ENCODE measurements at regions not wholly inside any gene's neighbourhood (a gene's known extent, or its start where the extent isn't known, plus 50 kb on each side); places are given as distances from the start of the nearest gene placed in this dataset.

DNA sequence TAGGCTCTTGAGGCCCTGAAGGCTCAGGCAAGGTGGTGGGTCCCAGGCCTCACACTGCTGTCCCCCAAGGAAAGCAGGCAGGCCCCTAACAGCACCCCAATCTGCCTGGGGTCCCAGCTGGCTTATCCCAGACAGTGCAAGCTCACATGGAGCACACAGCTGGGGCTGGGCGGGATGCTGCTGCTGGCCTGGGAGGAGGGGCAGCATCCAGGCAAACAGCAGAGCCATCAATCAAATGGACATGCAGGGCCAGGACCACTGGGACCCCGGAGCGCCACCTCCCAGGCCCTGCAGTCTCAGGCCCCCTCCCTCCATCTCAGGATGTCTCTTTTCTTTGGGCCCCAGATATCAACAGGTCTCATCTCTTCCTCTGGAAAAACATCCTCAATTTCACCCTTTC lies 140.3 kb downstream of the BRD1 start:
- peaks cover 17% of the 10 kb centered on the region; the same call in 1 of the 2 replicates for H3K9me3 ChIP-seq (ENCODE audit: control insufficient read depth, insufficient read depth, low read length)
- no peak overlapping the region for H2BK120ac ChIP-seq (ENCODE audit: low read depth, low read length)
- no TSS peak for BruUV-seq (replicated peaks)
- WGBS, 2 experiments (ENCODE audit: extremely low coverage in 2 of 2, insufficient read length in 1 of 2), result 7% methylated on average over 3 of the region's 3 CpGs; no CpG with 5 or more reads in 1 of the 2 experiments
- no peak overlapping the region for H3K14ac ChIP-seq (replicated peaks; ENCODE audit: low read depth, low read length)
- H3K56ac ChIP-seq (ENCODE audit: extremely low read depth, insufficient read depth, low read length), result no peak overlapping the region
- H3K9me1 ChIP-seq (ENCODE audit: insufficient read depth, low read length), result no peaks in the 10 kb centered on the region
- no peak overlapping the region for H4K8ac ChIP-seq (ENCODE audit: low read depth in 2 of 2, low read length in 2 of 2)
- CTCF ChIA-PET, result interaction anchor here (1.2 kb wide), 1 partner anchor 10 kb away, joined by 4 read pairs; no protein-coding TSS in a partner anchor
- no peak overlapping the region for H2BK5ac ChIP-seq (ENCODE audit: low read depth, low read length, poor library complexity, severe bottlenecking)
- POLR2A ChIA-PET (ENCODE audit: unreplicated experiment), result no interaction called here
- no peak overlapping the region for H3K18ac ChIP-seq (ENCODE audit: low read depth, low read length)
- no peak overlapping the region for H2AFZ ChIP-seq (replicated peaks; ENCODE audit: low read length, poor library complexity)
- no peak overlapping the region for H3K4me3 ChIP-seq (ENCODE audit: insufficient read depth, low read depth, low read length)
- H2BK20ac ChIP-seq (ENCODE audit: low read depth, low read length), result no peak overlapping the region
- H3K79me1 ChIP-seq (ENCODE audit: low read depth in 1 of 2, low read length in 2 of 2), result no peaks in the 10 kb centered on the region
- no peak overlapping the region for H2BK15ac ChIP-seq (ENCODE audit: low read depth, low read length)
- no peaks in the 10 kb centered on the region for H4K20me1 ChIP-seq (ENCODE audit: insufficient read depth, low read length)
- H3K27ac ChIP-seq (ENCODE audit: insufficient read depth, low read length), result no peak overlapping the region
- H3K9ac ChIP-seq (ENCODE audit: low read depth, low read length), result no peak overlapping the region
- intact Hi-C loops (cut with micrococcal nuclease), result no loop called here
- no peak for TF ChIP-seq RAD21 (IDR thresholded peaks at IDR 0.05; ENCODE audit: low read length)
- TF ChIP-seq MXI1 (IDR thresholded peaks at IDR 0.05; ENCODE audit: borderline replicate concordance, low read depth, low read length), result no peak
- no peak for TF ChIP-seq RCOR1 (IDR thresholded peaks at IDR 0.05; ENCODE audit: insufficient replicate concordance, low read length)
- TF ChIP-seq SMC3 (IDR thresholded peaks at IDR 0.05; ENCODE audit: low read depth, low read length), result no peak
- no peak for TF ChIP-seq NFE2L2 (IDR thresholded peaks at IDR 0.05; ENCODE audit: low read depth, low read length)
- no peak for TF ChIP-seq POLR2A (IDR thresholded peaks at IDR 0.05; ENCODE audit: low read depth, low read length)
- TF ChIP-seq, protein P1, sequence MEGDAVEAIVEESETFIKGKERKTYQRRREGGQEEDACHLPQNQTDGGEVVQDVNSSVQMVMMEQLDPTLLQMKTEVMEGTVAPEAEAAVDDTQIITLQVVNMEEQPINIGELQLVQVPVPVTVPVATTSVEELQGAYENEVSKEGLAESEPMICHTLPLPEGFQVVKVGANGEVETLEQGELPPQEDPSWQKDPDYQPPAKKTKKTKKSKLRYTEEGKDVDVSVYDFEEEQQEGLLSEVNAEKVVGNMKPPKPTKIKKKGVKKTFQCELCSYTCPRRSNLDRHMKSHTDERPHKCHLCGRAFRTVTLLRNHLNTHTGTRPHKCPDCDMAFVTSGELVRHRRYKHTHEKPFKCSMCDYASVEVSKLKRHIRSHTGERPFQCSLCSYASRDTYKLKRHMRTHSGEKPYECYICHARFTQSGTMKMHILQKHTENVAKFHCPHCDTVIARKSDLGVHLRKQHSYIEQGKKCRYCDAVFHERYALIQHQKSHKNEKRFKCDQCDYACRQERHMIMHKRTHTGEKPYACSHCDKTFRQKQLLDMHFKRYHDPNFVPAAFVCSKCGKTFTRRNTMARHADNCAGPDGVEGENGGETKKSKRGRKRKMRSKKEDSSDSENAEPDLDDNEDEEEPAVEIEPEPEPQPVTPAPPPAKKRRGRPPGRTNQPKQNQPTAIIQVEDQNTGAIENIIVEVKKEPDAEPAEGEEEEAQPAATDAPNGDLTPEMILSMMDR (conservative IDR thresholded peaks at IDR 0.05; ENCODE audit: low read depth, low read length), result no peak
- TF ChIP-seq FOS (IDR thresholded peaks at IDR 0.05; ENCODE audit: low read depth, low read length), result no peak
- TF ChIP-seq, protein P2, sequence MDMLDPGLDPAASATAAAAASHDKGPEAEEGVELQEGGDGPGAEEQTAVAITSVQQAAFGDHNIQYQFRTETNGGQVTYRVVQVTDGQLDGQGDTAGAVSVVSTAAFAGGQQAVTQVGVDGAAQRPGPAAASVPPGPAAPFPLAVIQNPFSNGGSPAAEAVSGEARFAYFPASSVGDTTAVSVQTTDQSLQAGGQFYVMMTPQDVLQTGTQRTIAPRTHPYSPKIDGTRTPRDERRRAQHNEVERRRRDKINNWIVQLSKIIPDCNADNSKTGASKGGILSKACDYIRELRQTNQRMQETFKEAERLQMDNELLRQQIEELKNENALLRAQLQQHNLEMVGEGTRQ (IDR thresholded peaks at IDR 0.05; ENCODE audit: low read depth, low read length), result no peak
- TF ChIP-seq BHLHE40 (IDR thresholded peaks at IDR 0.05; ENCODE audit: low read depth, low read length), result no peak
- no peak for TF ChIP-seq CEBPB (IDR thresholded peaks at IDR 0.05; ENCODE audit: low read depth, low read length)
- TF ChIP-seq RFX5 (IDR thresholded peaks at IDR 0.05; ENCODE audit: low read depth, low read length), result no peak
- no peak for TF ChIP-seq CHD1 (IDR thresholded peaks at IDR 0.05; ENCODE audit: low read depth, low read length)
- TF ChIP-seq MAFK (IDR thresholded peaks at IDR 0.05; ENCODE audit: low read depth, low read length), result no peak
- TF ChIP-seq, protein P3, sequence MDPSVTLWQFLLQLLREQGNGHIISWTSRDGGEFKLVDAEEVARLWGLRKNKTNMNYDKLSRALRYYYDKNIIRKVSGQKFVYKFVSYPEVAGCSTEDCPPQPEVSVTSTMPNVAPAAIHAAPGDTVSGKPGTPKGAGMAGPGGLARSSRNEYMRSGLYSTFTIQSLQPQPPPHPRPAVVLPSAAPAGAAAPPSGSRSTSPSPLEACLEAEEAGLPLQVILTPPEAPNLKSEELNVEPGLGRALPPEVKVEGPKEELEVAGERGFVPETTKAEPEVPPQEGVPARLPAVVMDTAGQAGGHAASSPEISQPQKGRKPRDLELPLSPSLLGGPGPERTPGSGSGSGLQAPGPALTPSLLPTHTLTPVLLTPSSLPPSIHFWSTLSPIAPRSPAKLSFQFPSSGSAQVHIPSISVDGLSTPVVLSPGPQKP (IDR thresholded peaks at IDR 0.05; ENCODE audit: borderline replicate concordance, low read depth, low read length), result no peak
- TF ChIP-seq MAZ (IDR thresholded peaks at IDR 0.05; ENCODE audit: borderline replicate concordance, low read depth, low read length), result no peak
- no peak overlapping the region for H3K4ac ChIP-seq (ENCODE audit: low read depth, low read length)
- H2AK9ac ChIP-seq (replicated peaks; ENCODE audit: low read depth, low read length, poor library complexity), result no peak overlapping the region
- no peak for DNase-seq
- dilution Hi-C loops (cut with HindIII; ENCODE audit: low sequenced_read_pairs, unreplicated experiment), result no loop called here
- H2AK5ac ChIP-seq (ENCODE audit: low read depth, low read length), result no peak overlapping the region
- H3K4me1 ChIP-seq (ENCODE audit: control insufficient read depth, insufficient read depth, low read length), result no peaks in the 10 kb centered on the region
- in situ Hi-C loops (cut with MboI; ENCODE audit: low sequenced_read_pairs), result no loop called here
- H4K91ac ChIP-seq (ENCODE audit: insufficient read depth, low read depth, low read length), result no peak overlapping the region
- no peaks in the 10 kb centered on the region for H3K36me3 ChIP-seq (ENCODE audit: control insufficient read depth, insufficient read depth, low read length)
- H4K5ac ChIP-seq (ENCODE audit: low read depth, low read length), result no peak overlapping the region
- no peak for ATAC-seq (ENCODE audit: low read depth)
- H3K27me3 ChIP-seq (ENCODE audit: control insufficient read depth, insufficient read depth, low read length), result no peaks in the 10 kb centered on the region
- no peak overlapping the region for H3K4me2 ChIP-seq (ENCODE audit: low read depth, low read length)
- H3K23ac ChIP-seq (ENCODE audit: low read depth, low read length), result no peak overlapping the region

Data from IMR-90 (cell line).